K562 (cell line): ENCODE measurements at regions not wholly inside any gene's neighbourhood (a gene's known extent, or its start where the extent isn't known, plus 50 kb on each side); places are given as distances from the start of the nearest gene placed in this dataset.

ENCODE experiments used
- ADNP ChIP-seq: fragments of 200-800 bp; sonication (Bioruptor generic); IDR thresholded peaks from 2 replicates; pipeline ENCODE4 v1.6.1; 2016; ENCODE audit warnings: missing genetic modification characterization, missing compliant biosample characterization
- HDAC1 ChIP-seq, 2 experiments: fragments of 450-650 bp; IDR thresholded peaks; 2 replicates each; pipeline ENCODE4 v1.6.1; 2016 to 2017; ENCODE audit warnings: inconsistent platforms in 1 of 2, mild to moderate bottlenecking in 1 of 2, moderate library complexity in 1 of 2
- HNRNPUL1 ChIP-seq: fragments of 200-400 bp; formaldehyde crosslinking; IDR thresholded peaks from 2 replicates; pipeline ENCODE4 v1.6.1; 2017; ENCODE audit warnings: low read length
- JUN ChIP-seq, 2 experiments: sonication (generic) in 1 of 2; formaldehyde crosslinking in 1 of 2; IDR thresholded peaks; 2 replicates each; pipeline versions ENCODE4 v1.6.1 to v1.8.0; 2012 to 2022; ENCODE audit warnings: borderline replicate concordance in 2 of 2, mild to moderate bottlenecking in 2 of 2, improper control_type of control experiment in 1 of 2, low read depth in 1 of 2, low read length in 1 of 2, missing genetic modification reagents in 1 of 2
- MAZ ChIP-seq, 2 experiments: fragments of 450-650 bp in 1 of 2; sonication (generic) in 1 of 2; formaldehyde crosslinking; IDR thresholded peaks in 1 of 2; conservative IDR thresholded peaks in 1 of 2; 2 replicates each; pipeline versions ENCODE4 v1.4.0 to v1.5.0; 2020; ENCODE audit warnings: mild to moderate bottlenecking in 1 of 2, missing genetic modification reagents in 1 of 2
- MYBL2 ChIP-seq, 2 experiments: fragments of 450-650 bp in 1 of 2; sonication (generic) in 1 of 2; formaldehyde crosslinking in 1 of 2; IDR thresholded peaks; 2 replicates each; pipeline versions ENCODE4 v1.6.1 to v1.8.1; 2017 to 2022; ENCODE audit warnings: borderline replicate concordance in 1 of 2, inconsistent platforms in 1 of 2, low read depth in 1 of 2, mild to moderate bottlenecking in 1 of 2, missing genetic modification reagents in 1 of 2, moderate library complexity in 1 of 2
- NFE2L1 ChIP-seq: fragments of 450-650 bp; IDR thresholded peaks from 2 replicates; pipeline ENCODE4 v1.6.1; 2016; ENCODE audit warnings: missing genetic modification characterization, low read depth, mild to moderate bottlenecking, missing compliant biosample characterization, moderate library complexity, borderline replicate concordance
- OTX1 ChIP-seq: fragments of 450-650 bp; formaldehyde crosslinking; IDR thresholded peaks from 2 replicates; pipeline ENCODE4 v1.4.0; 2022; ENCODE audit warnings: mild to moderate bottlenecking
- SNRNP70 ChIP-seq: fragments of 200-400 bp; formaldehyde crosslinking; optimal IDR thresholded peaks from 2 replicates; pipeline ENCODE3; 2017; ENCODE audit warnings: low read depth, low read length
- TAF1 ChIP-seq: IDR thresholded peaks from 2 replicates; pipeline ENCODE4 v1.6.1; 2011; ENCODE audit warnings: mild to moderate bottlenecking, low read length, moderate library complexity; ENCODE audit not compliant: insufficient read depth, control insufficient read depth, severe bottlenecking; ENCODE audit errors: extremely low read depth
- ZNF282 ChIP-seq: sonication (generic); formaldehyde crosslinking; IDR thresholded peaks from 2 replicates; pipeline ENCODE4 v1.8.1; 2023; ENCODE audit warnings: missing genetic modification reagents
- ZNF316 ChIP-seq: fragments of 450-650 bp; IDR thresholded peaks from 2 replicates; pipeline ENCODE4 v1.6.1; 2016
- ZNF584 ChIP-seq: fragments of 200-800 bp; sonication (Bioruptor generic); IDR thresholded peaks from 2 replicates; pipeline ENCODE4 v1.6.1; 2016; ENCODE audit warnings: low read depth, mild to moderate bottlenecking, missing genetic modification characterization, missing compliant biosample characterization
- TF ChIP-seq, protein P1 (sequence below): fragments of 150-350 bp; conservative IDR thresholded peaks from 2 replicates; pipeline ENCODE4 v1.6.1; 2014; ENCODE audit warnings: low read length
- TF ChIP-seq, protein P2 (sequence below): sonication (generic); formaldehyde crosslinking; IDR thresholded peaks from 2 replicates; pipeline ENCODE4 v1.8.1; 2023; ENCODE audit warnings: mild to moderate bottlenecking, missing genetic modification reagents, moderate library complexity
- TF ChIP-seq, protein P3 (sequence below): IDR thresholded peaks from 2 replicates; pipeline ENCODE4 v1.6.1; 2012; ENCODE audit warnings: low read depth, low read length, improper control_type of control experiment, borderline replicate concordance

DNA sequence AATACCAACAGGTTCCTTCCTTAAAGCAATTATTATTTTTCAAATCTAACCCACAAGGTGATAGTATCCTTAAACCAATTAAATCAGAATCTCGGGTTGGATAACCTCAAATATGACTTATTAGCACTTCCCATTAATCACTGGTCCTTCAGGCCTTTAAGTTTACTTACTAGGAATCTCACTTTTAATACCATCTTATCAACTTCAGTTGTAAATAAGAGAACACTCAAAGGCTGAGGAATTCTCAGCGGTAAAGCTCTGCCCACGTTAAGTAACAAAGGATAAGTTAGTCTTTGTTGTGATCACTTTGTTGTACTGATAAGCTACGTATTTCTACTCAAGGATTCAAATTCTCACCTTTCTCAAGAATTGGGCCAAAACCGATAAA, 82.0 kb downstream of the OR2B2 start (continued):
- TF ChIP-seq, protein P1, sequence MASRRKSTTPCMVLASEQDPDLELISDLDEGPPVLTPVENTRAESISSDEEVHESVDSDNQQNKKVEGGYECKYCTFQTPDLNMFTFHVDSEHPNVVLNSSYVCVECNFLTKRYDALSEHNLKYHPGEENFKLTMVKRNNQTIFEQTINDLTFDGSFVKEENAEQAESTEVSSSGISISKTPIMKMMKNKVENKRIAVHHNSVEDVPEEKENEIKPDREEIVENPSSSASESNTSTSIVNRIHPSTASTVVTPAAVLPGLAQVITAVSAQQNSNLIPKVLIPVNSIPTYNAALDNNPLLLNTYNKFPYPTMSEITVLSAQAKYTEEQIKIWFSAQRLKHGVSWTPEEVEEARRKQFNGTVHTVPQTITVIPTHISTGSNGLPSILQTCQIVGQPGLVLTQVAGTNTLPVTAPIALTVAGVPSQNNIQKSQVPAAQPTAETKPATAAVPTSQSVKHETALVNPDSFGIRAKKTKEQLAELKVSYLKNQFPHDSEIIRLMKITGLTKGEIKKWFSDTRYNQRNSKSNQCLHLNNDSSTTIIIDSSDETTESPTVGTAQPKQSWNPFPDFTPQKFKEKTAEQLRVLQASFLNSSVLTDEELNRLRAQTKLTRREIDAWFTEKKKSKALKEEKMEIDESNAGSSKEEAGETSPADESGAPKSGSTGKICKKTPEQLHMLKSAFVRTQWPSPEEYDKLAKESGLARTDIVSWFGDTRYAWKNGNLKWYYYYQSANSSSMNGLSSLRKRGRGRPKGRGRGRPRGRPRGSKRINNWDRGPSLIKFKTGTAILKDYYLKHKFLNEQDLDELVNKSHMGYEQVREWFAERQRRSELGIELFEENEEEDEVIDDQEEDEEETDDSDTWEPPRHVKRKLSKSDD: no peak
- no peak for TF ChIP-seq HDAC1 (IDR thresholded peaks at IDR 0.05)
- no peak for TF ChIP-seq TAF1
- TF ChIP-seq ZNF584: no peak
- no peak for TF ChIP-seq ADNP (tag)
- TF ChIP-seq, protein P2, sequence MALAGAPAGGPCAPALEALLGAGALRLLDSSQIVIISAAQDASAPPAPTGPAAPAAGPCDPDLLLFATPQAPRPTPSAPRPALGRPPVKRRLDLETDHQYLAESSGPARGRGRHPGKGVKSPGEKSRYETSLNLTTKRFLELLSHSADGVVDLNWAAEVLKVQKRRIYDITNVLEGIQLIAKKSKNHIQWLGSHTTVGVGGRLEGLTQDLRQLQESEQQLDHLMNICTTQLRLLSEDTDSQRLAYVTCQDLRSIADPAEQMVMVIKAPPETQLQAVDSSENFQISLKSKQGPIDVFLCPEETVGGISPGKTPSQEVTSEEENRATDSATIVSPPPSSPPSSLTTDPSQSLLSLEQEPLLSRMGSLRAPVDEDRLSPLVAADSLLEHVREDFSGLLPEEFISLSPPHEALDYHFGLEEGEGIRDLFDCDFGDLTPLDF (CRISPR knock-in tag): no peak
- no peak for TF ChIP-seq NFE2L1 (tag)
- no peak for TF ChIP-seq SNRNP70
- no peak for TF ChIP-seq ZNF316
- TF ChIP-seq ZNF282 (CRISPR knock-in tag): no peak
- no peak for TF ChIP-seq JUN (IDR thresholded peaks at IDR 0.05; ENCODE audit: borderline replicate concordance, low read depth, low read length)
- TF ChIP-seq JUN (CRISPR knock-in tag; IDR thresholded peaks at IDR 0.05; ENCODE audit: borderline replicate concordance): no peak
- TF ChIP-seq OTX1 (CRISPR knock-in tag): no peak
- TF ChIP-seq, protein P3, sequence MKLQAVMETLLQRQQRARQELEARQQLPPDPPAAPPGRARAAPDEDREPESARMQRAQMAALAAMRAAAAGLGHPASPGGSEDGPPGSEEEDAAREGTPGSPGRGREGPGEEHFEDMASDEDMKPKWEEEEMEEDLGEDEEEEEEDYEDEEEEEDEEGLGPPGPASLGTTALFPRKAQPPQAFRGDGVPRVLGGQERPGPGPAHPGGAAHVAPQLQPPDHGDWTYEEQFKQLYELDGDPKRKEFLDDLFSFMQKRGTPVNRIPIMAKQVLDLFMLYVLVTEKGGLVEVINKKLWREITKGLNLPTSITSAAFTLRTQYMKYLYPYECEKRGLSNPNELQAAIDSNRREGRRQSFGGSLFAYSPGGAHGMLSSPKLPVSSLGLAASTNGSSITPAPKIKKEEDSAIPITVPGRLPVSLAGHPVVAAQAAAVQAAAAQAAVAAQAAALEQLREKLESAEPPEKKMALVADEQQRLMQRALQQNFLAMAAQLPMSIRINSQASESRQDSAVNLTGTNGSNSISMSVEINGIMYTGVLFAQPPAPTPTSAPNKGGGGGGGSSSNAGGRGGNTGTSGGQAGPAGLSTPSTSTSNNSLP: peak; percentile 6; the same call in 1 of the 2 replicates
- TF ChIP-seq MYBL2 (IDR thresholded peaks at IDR 0.05; ENCODE audit: low read depth): no peak
- TF ChIP-seq MYBL2 (CRISPR knock-in tag; IDR thresholded peaks at IDR 0.05; ENCODE audit: borderline replicate concordance): no peak
- no peak; a peak in 1 of 4 replicates for TF ChIP-seq MAZ (CRISPR knock-in tag; conservative IDR thresholded peaks at IDR 0.05 in 1 of 2, IDR thresholded peaks at IDR 0.05 in 1 of 2)
- no peak for TF ChIP-seq HNRNPUL1
